22Rv1 (cell line): ENCODE measurements at regions not wholly inside any gene's neighbourhood (a gene's known extent, or its start where the extent isn't known, plus 50 kb on each side); places are given as distances from the start of the nearest gene placed in this dataset.

Experiments
- CTCF ChIP-seq: fragments of 450-650 bp; IDR thresholded peaks from 2 replicates; pipeline ENCODE4 v1.5.1; 2017; ENCODE audit warnings: mild to moderate bottlenecking
- ZFX ChIP-seq: fragments of 450-650 bp; IDR thresholded peaks from 2 replicates; pipeline ENCODE4 v1.6.1; 2017; ENCODE audit warnings: antibody characterized with exemption, borderline replicate concordance

- TF ChIP-seq CTCF (no peak), ZFX (no peak)
These were observed 80.2 kb upstream of the LRATD1 start for GRCh38 chr2:14552286-14552685.
